GM19023 (cell line): ENCODE measurements at regions not wholly inside any gene's neighbourhood (a gene's known extent, or its start where the extent isn't known, plus 50 kb on each side); places are given as distances from the start of the nearest gene placed in this dataset.
A peak's percentile ranks its signal among the peaks of the same experiment; 100 is the strongest.
"Not testable (repeated sequence)": the region's sequence is repeated elsewhere in the genome, so short reads cannot be mapped to it uniquely, and the experiment has no call there.

Experiments used
- ATAC-seq: cut with Tn5 transposase; IDR thresholded peaks from one replicate; pipeline ENCODE4 v1.9.1; 2021; ENCODE audit warnings: mild to moderate bottlenecking, moderate library complexity; ENCODE audit not compliant: unreplicated experiment

- no peak for ATAC-seq
Observed at GRCh38 chrX:115966920-115967319, 203.6 kb upstream of the AGTR2 start.

- ATAC-seq: peak; percentile 61
Observed at GRCh38 chrX:115968436-115969252, 201.9 kb upstream of the AGTR2 start.

- ATAC-seq: no peak
Observed at GRCh38 chrX:115970718-115971117, 199.8 kb upstream of the AGTR2 start.

- ATAC-seq: no peak
Observed at GRCh38 chrX:115972717-115973116, 197.8 kb upstream of the AGTR2 start.

GRCh38 chrX:115978068-115978467, 192.5 kb upstream of the AGTR2 start:
- no peak for ATAC-seq

GRCh38 chrX:115983148-115983547, 187.4 kb upstream of the AGTR2 start:
- ATAC-seq: not testable (repeated sequence)

GRCh38 chrX:115987464-115987863, 183.1 kb upstream of the AGTR2 start:
- not testable (repeated sequence) for ATAC-seq

- peak; percentile 56 for ATAC-seq
Observed at GRCh38 chrX:115988825-115989224, 181.7 kb upstream of the AGTR2 start.

- ATAC-seq: no peak
Observed at GRCh38 chrX:115989686-115990085, 180.9 kb upstream of the AGTR2 start.

GRCh38 chrX:116009346-116009745, 161.2 kb upstream of the AGTR2 start:
- ATAC-seq: peak; percentile 2

- ATAC-seq: peak; percentile 84
Observed at GRCh38 chrX:116009861-116010710, 160.5 kb upstream of the AGTR2 start.

GRCh38 chrX:116010939-116011338, 159.6 kb upstream of the AGTR2 start:
- no peak for ATAC-seq

- no peak for ATAC-seq
Observed at GRCh38 chrX:116031331-116031730, 139.2 kb upstream of the AGTR2 start.
